Ishikawa (cell line): ENCODE measurements at regions not wholly inside any gene's neighbourhood (a gene's known extent, or its start where the extent isn't known, plus 50 kb on each side); places are given as distances from the start of the nearest gene placed in this dataset.

Experiments
- CEBPB ChIP-seq: IDR thresholded peaks from 2 replicates; pipeline ENCODE4 v1.6.1; 2012
- EGR1 ChIP-seq: IDR thresholded peaks from 2 replicates; pipeline ENCODE4 v1.6.1; 2012
- EP300 ChIP-seq: IDR thresholded peaks from 2 replicates; pipeline ENCODE4 v1.6.1; 2012; ENCODE audit warnings: borderline replicate concordance
- RAD21 ChIP-seq: IDR thresholded peaks from 2 replicates; pipeline ENCODE4 v1.6.1; 2012; ENCODE audit warnings: low read depth
- TCF12 ChIP-seq: IDR thresholded peaks from 2 replicates; pipeline ENCODE4 v1.6.1; 2012; ENCODE audit warnings: low read depth
- ZBTB7A ChIP-seq: IDR thresholded peaks from 2 replicates; pipeline ENCODE4 v1.6.1; 2012; ENCODE audit warnings: low read depth
- TF ChIP-seq, protein P1 (sequence below): IDR thresholded peaks from 2 replicates; pipeline ENCODE4 v1.6.1; 2012; ENCODE audit warnings: low read depth, mild to moderate bottlenecking
- TF ChIP-seq, protein P2 (sequence below): IDR thresholded peaks from 2 replicates; pipeline ENCODE4 v1.6.1; 2012

DNA sequence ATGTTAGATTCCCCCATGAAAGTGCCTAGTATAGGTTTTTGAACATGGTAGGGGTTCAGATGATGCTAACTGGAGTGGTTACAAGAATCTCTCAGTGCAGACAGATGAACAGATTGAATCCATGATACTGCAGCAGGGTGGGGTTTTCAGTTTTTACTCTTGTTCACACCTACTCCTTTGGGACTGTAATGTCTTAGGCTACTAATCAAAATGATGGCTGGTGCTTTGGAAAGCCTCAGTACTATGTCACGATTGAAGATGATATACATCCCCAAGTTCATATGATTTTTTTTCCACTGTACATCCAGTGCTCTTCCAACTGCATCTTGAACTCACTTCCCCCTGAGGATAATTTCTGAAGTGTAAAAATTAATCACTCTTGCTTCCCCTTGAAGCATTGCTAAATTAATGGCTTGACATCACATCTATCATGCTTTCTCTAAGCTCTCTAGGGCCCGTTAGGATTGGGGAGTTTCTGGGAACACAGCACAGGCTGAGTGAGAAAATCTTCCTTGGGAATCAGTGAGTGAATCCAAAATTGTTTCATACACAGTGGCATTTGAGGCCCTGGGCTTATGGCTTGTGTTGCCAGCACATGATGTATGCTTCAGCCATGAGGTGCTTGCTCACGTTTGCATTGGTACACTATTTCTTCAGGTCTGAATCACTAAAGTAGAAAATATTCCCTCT is 115.0 kb upstream of the TPRG1 start:
- TF ChIP-seq EP300 (no peak), EGR1 (no peak), ZBTB7A (no peak), CEBPB (no peak), RAD21 (no peak), TCF12 (no peak)
- TF ChIP-seq, protein P1, sequence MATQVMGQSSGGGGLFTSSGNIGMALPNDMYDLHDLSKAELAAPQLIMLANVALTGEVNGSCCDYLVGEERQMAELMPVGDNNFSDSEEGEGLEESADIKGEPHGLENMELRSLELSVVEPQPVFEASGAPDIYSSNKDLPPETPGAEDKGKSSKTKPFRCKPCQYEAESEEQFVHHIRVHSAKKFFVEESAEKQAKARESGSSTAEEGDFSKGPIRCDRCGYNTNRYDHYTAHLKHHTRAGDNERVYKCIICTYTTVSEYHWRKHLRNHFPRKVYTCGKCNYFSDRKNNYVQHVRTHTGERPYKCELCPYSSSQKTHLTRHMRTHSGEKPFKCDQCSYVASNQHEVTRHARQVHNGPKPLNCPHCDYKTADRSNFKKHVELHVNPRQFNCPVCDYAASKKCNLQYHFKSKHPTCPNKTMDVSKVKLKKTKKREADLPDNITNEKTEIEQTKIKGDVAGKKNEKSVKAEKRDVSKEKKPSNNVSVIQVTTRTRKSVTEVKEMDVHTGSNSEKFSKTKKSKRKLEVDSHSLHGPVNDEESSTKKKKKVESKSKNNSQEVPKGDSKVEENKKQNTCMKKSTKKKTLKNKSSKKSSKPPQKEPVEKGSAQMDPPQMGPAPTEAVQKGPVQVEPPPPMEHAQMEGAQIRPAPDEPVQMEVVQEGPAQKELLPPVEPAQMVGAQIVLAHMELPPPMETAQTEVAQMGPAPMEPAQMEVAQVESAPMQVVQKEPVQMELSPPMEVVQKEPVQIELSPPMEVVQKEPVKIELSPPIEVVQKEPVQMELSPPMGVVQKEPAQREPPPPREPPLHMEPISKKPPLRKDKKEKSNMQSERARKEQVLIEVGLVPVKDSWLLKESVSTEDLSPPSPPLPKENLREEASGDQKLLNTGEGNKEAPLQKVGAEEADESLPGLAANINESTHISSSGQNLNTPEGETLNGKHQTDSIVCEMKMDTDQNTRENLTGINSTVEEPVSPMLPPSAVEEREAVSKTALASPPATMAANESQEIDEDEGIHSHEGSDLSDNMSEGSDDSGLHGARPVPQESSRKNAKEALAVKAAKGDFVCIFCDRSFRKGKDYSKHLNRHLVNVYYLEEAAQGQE = no peak
- TF ChIP-seq, protein P2, sequence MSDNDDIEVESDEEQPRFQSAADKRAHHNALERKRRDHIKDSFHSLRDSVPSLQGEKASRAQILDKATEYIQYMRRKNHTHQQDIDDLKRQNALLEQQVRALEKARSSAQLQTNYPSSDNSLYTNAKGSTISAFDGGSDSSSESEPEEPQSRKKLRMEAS = no peak
